Transverse colon (tissue), 4 donors: ENCODE measurements at regions not wholly inside any gene's neighbourhood (a gene's known extent, or its start where the extent isn't known, plus 50 kb on each side); places are given as distances from the start of the nearest gene placed in this dataset.
"Not testable (repeated sequence)": the region's sequence is repeated elsewhere in the genome, so short reads cannot be mapped to it uniquely, and the experiment has no call there.

Experiments used
- DNase-seq: peaks from one replicate; pipeline ENCODE4 v3.0.0-alpha.2; 2019
- H3K27ac ChIP-seq, 4 donors: fragments of 200-600 bp; sonication (generic); 2 replicates each; pipeline ENCODE4 v1.5.1; 2016 to 2018; ENCODE audit warnings: inconsistent platforms in 4 of 4
- H3K27me3 ChIP-seq: fragments of 200-600 bp; sonication (generic); 2 replicates; pipeline ENCODE4 v1.5.1; 2017; ENCODE audit warnings: inconsistent platforms
- H3K36me3 ChIP-seq, 4 donors: fragments of 200-600 bp; sonication (generic); 2 replicates each; pipeline ENCODE4 v1.5.1; 2017 to 2019; ENCODE audit warnings: inconsistent platforms in 4 of 4
- H3K4me1 ChIP-seq, 4 donors: fragments of 200-600 bp; sonication (generic); 2 replicates each; pipeline ENCODE4 v1.5.1; 2017 to 2020; ENCODE audit warnings: inconsistent platforms in 4 of 4
- H3K4me3 ChIP-seq, 4 donors: fragments of 200-600 bp; sonication (generic); 1 replicate in 1 of 4; 2 replicates in 3 of 4; pipeline versions ENCODE4 v1.5.1 to v1.6.1; 2017 to 2019; ENCODE audit warnings: inconsistent platforms in 4 of 4
- H3K9me3 ChIP-seq, 2 donors: fragments of 200-600 bp; sonication (generic); 2 replicates each; pipeline ENCODE4 v1.5.1; 2017 to 2019; ENCODE audit warnings: inconsistent platforms in 2 of 2
- EP300 ChIP-seq: sonication (generic); formaldehyde crosslinking; IDR thresholded peaks from one replicate; pipeline ENCODE4 v1.6.1; 2017; ENCODE audit warnings: antibody characterized with exemption, low read depth
- POLR2A ChIP-seq: fragments of 450-650 bp; IDR thresholded peaks from one replicate; pipeline ENCODE4 v1.6.1; 2016; ENCODE audit warnings: antibody characterized with exemption, mild to moderate bottlenecking, moderate library complexity
- POLR2AphosphoS5 ChIP-seq, 3 donors: sonication (generic); formaldehyde crosslinking; IDR thresholded peaks; one replicate each; pipeline ENCODE4 v1.6.1; 2016; ENCODE audit warnings: antibody characterized with exemption in 3 of 3
- WGBS, 2 donors: methylation state at CpG; one replicate each; pipeline ENCODE4 v1.1.5; 2018; ENCODE audit warnings: low coverage in 1 of 2; 5-methylcytosine and 5-hydroxymethylcytosine counted together
- in situ Hi-C, 4 donors: fragments of 200-750 bp; cut with MboI; loops; one replicate each; pipeline versions ENCODE4 v1.15.0 to v1.15.1; 2017; ENCODE audit warnings: low sequenced_read_pairs in 3 of 4, low pct_ligation_motif_present in 1 of 4, low pct_unique_long_range_greater_than_20kb in 1 of 4
- intact Hi-C: fragments of 100-400 bp; cut with DNase I; formaldehyde crosslinking; loops from one replicate; pipeline ENCODE4 v1.15.1; 2023; ENCODE audit warnings: low total_unique reads
- small RNA-seq, 4 donors: library from RNA; depleted of rRNA; stranded (forward); fragments of <200 nt; gene quantifications; one replicate each; pipeline ENCODE3, GENCODE V24; 2016
- TF ChIP-seq, protein P1 (sequence below), 5 experiments: fragments of 200-600 bp in 3 of 5; fragments of 450-650 bp in 2 of 5; sonication (generic) in 3 of 5; IDR thresholded peaks; 1 replicate in 2 of 5; 2 replicates in 3 of 5; pipeline ENCODE4 v1.5.1; 2016 to 2017; ENCODE audit warnings: antibody characterized with exemption in 5 of 5, inconsistent platforms in 3 of 5, mild to moderate bottlenecking in 2 of 5, moderate library complexity in 1 of 5

DNA sequence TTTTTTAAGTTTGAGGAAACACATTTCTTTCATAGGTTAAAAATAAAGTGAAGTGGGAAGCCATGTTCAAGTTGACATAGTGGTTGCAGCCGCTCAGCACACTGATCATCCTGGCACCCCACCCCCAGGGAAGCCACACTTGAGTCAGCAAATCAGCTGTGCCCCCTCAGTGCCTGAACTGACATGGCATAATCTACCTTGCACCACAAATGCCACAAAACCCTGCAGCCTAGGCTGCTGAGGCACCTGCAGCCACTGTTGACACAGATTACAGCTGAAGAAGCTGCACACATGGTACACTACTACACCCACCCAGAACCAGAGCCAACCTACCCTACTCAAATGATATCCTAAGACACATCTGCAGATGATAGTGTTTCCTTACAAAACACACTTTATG lies 77.5 kb upstream of the RIMS1 start:
- Histone ChIP-seq H3K9me3 (peaks cover 11 to 16% of the 10 kb centered on the region in 2 donors), H3K36me3 (no peaks in the 10 kb centered on the region), H3K27ac (no peak overlapping the region), H3K4me1 (no peaks in the 10 kb centered on the region), H3K4me3 (no peak overlapping the region), H3K27me3 (no peaks in the 10 kb centered on the region)
- in situ Hi-C loops = no loop called here
- intact Hi-C loops = no loop called here
- WGBS, 2 donors = 77 to 100% methylated on average over 1 of the region's 1 CpG
- TF ChIP-seq POLR2AphosphoS5 (IDR thresholded peaks at IDR 0.05) (no peak), POLR2A (no peak), EP300 (no peak)
- TF ChIP-seq, protein P1, sequence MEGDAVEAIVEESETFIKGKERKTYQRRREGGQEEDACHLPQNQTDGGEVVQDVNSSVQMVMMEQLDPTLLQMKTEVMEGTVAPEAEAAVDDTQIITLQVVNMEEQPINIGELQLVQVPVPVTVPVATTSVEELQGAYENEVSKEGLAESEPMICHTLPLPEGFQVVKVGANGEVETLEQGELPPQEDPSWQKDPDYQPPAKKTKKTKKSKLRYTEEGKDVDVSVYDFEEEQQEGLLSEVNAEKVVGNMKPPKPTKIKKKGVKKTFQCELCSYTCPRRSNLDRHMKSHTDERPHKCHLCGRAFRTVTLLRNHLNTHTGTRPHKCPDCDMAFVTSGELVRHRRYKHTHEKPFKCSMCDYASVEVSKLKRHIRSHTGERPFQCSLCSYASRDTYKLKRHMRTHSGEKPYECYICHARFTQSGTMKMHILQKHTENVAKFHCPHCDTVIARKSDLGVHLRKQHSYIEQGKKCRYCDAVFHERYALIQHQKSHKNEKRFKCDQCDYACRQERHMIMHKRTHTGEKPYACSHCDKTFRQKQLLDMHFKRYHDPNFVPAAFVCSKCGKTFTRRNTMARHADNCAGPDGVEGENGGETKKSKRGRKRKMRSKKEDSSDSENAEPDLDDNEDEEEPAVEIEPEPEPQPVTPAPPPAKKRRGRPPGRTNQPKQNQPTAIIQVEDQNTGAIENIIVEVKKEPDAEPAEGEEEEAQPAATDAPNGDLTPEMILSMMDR (IDR thresholded peaks at IDR 0.05) = no peak
- no peak for DNase-seq

DNA sequence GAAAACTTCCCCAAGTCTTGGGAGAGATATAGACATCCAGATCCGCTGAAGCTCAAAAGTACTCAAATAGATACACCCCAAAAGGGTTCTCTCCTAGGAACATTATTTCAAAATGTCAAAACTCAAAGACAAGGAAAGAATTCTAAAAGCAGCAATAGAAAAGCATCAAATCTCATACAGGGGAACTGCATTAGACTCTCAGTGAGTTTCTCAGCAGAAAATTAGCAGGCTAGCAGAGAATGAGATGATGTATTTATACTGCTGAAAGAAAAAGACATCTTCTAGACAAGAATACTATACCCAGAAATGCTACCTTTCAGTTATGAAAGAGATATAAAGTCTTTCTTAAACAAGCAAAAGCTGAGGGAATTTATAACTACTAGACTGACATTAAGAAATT lies 75.5 kb upstream of the RIMS1 start:
- Histone ChIP-seq H3K4me3 (no peak overlapping the region), H3K9me3 (peaks cover 11 to 24% of the 10 kb centered on the region in 2 donors), H3K27me3 (no peaks in the 10 kb centered on the region), H3K27ac (no peak overlapping the region), H3K4me1 (no peaks in the 10 kb centered on the region), H3K36me3 (no peaks in the 10 kb centered on the region)
- no peak for TF ChIP-seq POLR2A
- no peak for TF ChIP-seq POLR2AphosphoS5 (IDR thresholded peaks at IDR 0.05)
- no peak for TF ChIP-seq EP300
- TF ChIP-seq, protein P1 (IDR thresholded peaks at IDR 0.05) = no peak
- no peak for DNase-seq
- in situ Hi-C loops = no loop called here
- intact Hi-C loops = no loop called here
- WGBS, 2 donors = 83 to 94% methylated on average over 1 of the region's 1 CpG

DNA sequence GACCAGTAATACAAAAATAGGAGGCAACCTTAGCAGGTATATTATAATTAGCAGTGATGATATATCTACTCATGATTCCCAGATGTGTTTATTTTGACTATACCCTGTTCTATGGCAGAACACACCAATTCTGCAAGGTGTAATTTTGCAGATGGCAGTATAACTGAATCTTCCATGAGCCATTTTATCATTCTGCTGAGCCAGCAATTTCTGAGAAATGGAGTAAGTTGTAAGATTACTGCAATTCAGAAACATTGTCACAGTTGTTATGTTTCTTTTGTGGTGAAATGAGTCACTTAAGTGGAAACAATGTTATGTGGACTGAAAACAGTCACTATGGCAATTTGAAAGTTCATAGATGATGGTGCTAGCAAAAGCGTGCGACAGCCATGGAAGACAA lies 63.7 kb upstream of the RIMS1 start:
- Histone ChIP-seq H3K4me3 (no peak overlapping the region), H3K27me3 (no peaks in the 10 kb centered on the region), H3K36me3 (no peaks in the 10 kb centered on the region), H3K27ac (no peak overlapping the region), H3K4me1 (no peaks in the 10 kb centered on the region), H3K9me3 (no peaks in the 10 kb centered on the region)
- TF ChIP-seq, protein P1 (IDR thresholded peaks at IDR 0.05) = no peak
- no peak for TF ChIP-seq POLR2AphosphoS5 (IDR thresholded peaks at IDR 0.05)
- TF ChIP-seq POLR2A = no peak
- no peak for TF ChIP-seq EP300
- in situ Hi-C loops = no loop called here
- intact Hi-C loops = no loop called here
- WGBS, 2 donors = 89 to 90% methylated on average over 2 of the region's 2 CpGs
- DNase-seq = no peak

DNA sequence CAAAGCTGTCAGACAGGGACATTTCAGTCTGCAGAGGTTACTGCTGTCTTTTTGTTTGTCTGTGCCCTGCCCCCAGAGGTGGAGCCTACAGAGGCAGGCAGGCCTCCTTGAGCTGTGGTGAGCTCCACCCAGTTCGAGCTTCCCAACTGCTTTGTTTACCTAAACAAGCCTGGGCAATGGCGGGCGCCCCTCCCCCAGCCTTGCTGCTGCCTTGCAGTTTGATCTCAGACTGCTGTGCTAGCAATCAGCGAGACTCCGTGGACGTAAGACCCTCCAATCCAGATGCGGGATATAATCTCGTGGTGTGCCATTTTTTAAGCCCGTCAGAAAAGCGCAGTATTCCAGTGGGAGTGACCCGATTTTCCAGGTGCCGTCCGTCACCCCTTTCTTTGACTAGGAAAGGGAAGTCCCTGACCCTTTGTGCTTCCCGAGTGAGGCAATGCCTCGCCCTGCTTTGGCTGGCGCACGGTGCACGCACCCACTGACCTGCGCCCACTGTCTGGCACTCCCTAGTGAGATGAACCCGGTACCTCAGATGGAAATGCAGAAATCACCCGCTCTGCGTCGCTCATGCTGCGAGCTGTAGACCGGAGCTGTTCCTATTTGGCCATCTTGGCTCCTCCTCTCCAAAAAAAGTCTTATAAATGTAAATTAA lies 54.1 kb upstream of the RIMS1 start:
- intact Hi-C loops, in situ Hi-C loops, H3K9me3 ChIP-seq, H3K27ac ChIP-seq, H3K27me3 ChIP-seq, DNase-seq, H3K4me3 ChIP-seq, H3K4me1 ChIP-seq, H3K36me3 ChIP-seq: not testable (repeated sequence)
- WGBS, 2 donors = 96% methylated on average over 24 of the region's 25 CpGs; no CpG with 5 or more reads in 1 of the 2 donors

Small RNAs in the stretch of these regions (small RNA-seq; reads per million reads assigned to genes)
- 1,306 to 9,103 (median 6,795) reads per million in 4 donors for gene MIR30A
- gene MIR30C2 = 12.9 to 45.8 (median 24.5) reads per million in 4 donors
- 0 to 0.18 (median 0.07) reads per million in 4 donors for gene RNU4-66P
